NB4 (cell line): ENCODE measurements at regions not wholly inside any gene's neighbourhood (a gene's known extent, or its start where the extent isn't known, plus 50 kb on each side); places are given as distances from the start of the nearest gene placed in this dataset.

Experiments used
- DNase-seq: peaks from one replicate; pipeline ENCODE4 v3.0.0; 2010; ENCODE audit warnings: low read depth
- H3K4me3 ChIP-seq: one replicate; pipeline ENCODE4 v1.5.1; 2011; ENCODE audit warnings: mild to moderate bottlenecking, low read depth, low read length, moderate library complexity
- CTCF ChIP-seq: IDR thresholded peaks from one replicate; pipeline ENCODE4 v1.5.1; 2012; ENCODE audit warnings: low read depth, low read length
- MAX ChIP-seq: IDR thresholded peaks from 2 replicates; pipeline ENCODE4 v1.6.1; 2011; ENCODE audit warnings: low read depth, low read length
- MYC ChIP-seq: IDR thresholded peaks from 2 replicates; pipeline ENCODE4 v1.6.1; 2011; ENCODE audit warnings: low read depth, low read length
- POLR2A ChIP-seq: IDR thresholded peaks from 2 replicates; pipeline ENCODE4 v1.6.1; 2011; ENCODE audit warnings: mild to moderate bottlenecking; ENCODE audit not compliant: insufficient read length; ENCODE audit errors: extremely low read depth

- TF ChIP-seq MAX (no peak), CTCF (no peak), MYC (no peak), POLR2A (no peak)
- H3K4me3 ChIP-seq: no peak overlapping the region
- DNase-seq: no peak
Measured at GRCh38 chr4:159562366-159562765, 459.5 kb downstream of the RAPGEF2 start.

- no peak for DNase-seq
- TF ChIP-seq MYC (no peak), POLR2A (no peak), MAX (no peak)
- no peak overlapping the region for H3K4me3 ChIP-seq
Measured at GRCh38 chr4:159563257-159563656, 460.4 kb downstream of the RAPGEF2 start.

GRCh38 chr4:159564615-159565014 lies 461.7 kb downstream of the RAPGEF2 start:
- TF ChIP-seq MYC: no peak
- TF ChIP-seq MAX: no peak
- no peak for TF ChIP-seq POLR2A
- TF ChIP-seq CTCF: no peak

GRCh38 chr4:159566786-159567185 lies 463.9 kb downstream of the RAPGEF2 start:
- H3K4me3 ChIP-seq: no peak overlapping the region
- no peak for DNase-seq
- TF ChIP-seq MAX (no peak), MYC (no peak), POLR2A (no peak), CTCF (no peak)

More at GRCh38 chr4:159564615-159565014, 461.7 kb downstream of the RAPGEF2 start:
- no peak for DNase-seq
- no peak overlapping the region for H3K4me3 ChIP-seq

- H3K4me3 ChIP-seq: no peak overlapping the region
- TF ChIP-seq POLR2A: no peak
- TF ChIP-seq MYC: no peak
- TF ChIP-seq MAX: no peak
- no peak for TF ChIP-seq CTCF
- no peak for DNase-seq
Measured at GRCh38 chr4:159577241-159577640, 474.4 kb downstream of the RAPGEF2 start.

- H3K4me3 ChIP-seq: no peak overlapping the region
- no peak for DNase-seq
- no peak for TF ChIP-seq POLR2A
- TF ChIP-seq CTCF: no peak
- TF ChIP-seq MYC: no peak
- TF ChIP-seq MAX: no peak
Measured at GRCh38 chr4:159582685-159583084, 479.8 kb downstream of the RAPGEF2 start.
